SU-DHL-6 (cell line): ENCODE measurements at regions not wholly inside any gene's neighbourhood (a gene's known extent, or its start where the extent isn't known, plus 50 kb on each side); places are given as distances from the start of the nearest gene placed in this dataset.
"Not testable (repeated sequence)": the region's sequence is repeated elsewhere in the genome, so short reads cannot be mapped to it uniquely, and the experiment has no call there.

Experiments
- EZH2phosphoT487 ChIP-seq: fragments of 200-600 bp; sonication (generic), shearing (Covaris generic); conservative IDR thresholded peaks from 2 replicates; pipeline ENCODE4 v1.6.1; 2018; ENCODE audit warnings: mild to moderate bottlenecking, antibody characterized with exemption, low read length, moderate library complexity, mixed read lengths
- TF ChIP-seq, protein P1 (sequence below): fragments of 200-600 bp; sonication (generic); IDR thresholded peaks from one replicate; pipeline ENCODE4 v1.5.1; 2017; ENCODE audit warnings: antibody characterized with exemption, mild to moderate bottlenecking, low read length, moderate library complexity; ENCODE audit not compliant: insufficient read depth, poor library complexity, severe bottlenecking

GRCh38 chr13:81163823-81164222 lies 822.9 kb upstream of the SPRY2 start:
- TF ChIP-seq, protein P1, sequence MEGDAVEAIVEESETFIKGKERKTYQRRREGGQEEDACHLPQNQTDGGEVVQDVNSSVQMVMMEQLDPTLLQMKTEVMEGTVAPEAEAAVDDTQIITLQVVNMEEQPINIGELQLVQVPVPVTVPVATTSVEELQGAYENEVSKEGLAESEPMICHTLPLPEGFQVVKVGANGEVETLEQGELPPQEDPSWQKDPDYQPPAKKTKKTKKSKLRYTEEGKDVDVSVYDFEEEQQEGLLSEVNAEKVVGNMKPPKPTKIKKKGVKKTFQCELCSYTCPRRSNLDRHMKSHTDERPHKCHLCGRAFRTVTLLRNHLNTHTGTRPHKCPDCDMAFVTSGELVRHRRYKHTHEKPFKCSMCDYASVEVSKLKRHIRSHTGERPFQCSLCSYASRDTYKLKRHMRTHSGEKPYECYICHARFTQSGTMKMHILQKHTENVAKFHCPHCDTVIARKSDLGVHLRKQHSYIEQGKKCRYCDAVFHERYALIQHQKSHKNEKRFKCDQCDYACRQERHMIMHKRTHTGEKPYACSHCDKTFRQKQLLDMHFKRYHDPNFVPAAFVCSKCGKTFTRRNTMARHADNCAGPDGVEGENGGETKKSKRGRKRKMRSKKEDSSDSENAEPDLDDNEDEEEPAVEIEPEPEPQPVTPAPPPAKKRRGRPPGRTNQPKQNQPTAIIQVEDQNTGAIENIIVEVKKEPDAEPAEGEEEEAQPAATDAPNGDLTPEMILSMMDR, result not testable (repeated sequence)
- TF ChIP-seq EZH2phosphoT487, result not testable (repeated sequence)
